Endothelial cell of umbilical vein (primary cell): ENCODE measurements at regions not wholly inside any gene's neighbourhood (a gene's known extent, or its start where the extent isn't known, plus 50 kb on each side); places are given as distances from the start of the nearest gene placed in this dataset.

Experiments
- BruUV-seq: library from RNA; stranded (reverse); fragments of 400-500 nt; replicated peaks from 2 replicates; lab custom pipeline; 2021; lab: Mats Ljungman, UMichigan
- CTCF ChIA-PET: fragments of 300-600, 350-600 bp; sonication (Branson Sonifier 250); formaldehyde crosslinking; loops from one replicate; lab custom pipeline; 2021; ENCODE audit warnings: antibody characterized with exemption, inconsistent platforms; lab: Charles Lee
- POLR2A ChIA-PET: fragments of 300-600, 350-600 bp; sonication (Branson Sonifier 250); formaldehyde crosslinking; loops from one replicate; lab custom pipeline; 2021; ENCODE audit warnings: antibody characterized with exemption, inconsistent platforms; lab: Charles Lee
- DNase-seq: peaks from one replicate; pipeline ENCODE4 v3.0.0-alpha.2; 2011; ENCODE audit warnings: low read depth, low spot score
- FAIRE-seq: peaks from 2 replicates; lab custom pipeline; 2011; peaks lifted over from hg19 to GRCh38; lab: Jason Lieb, UNC
- H2AFZ ChIP-seq: 2 replicates; pipeline ENCODE4 v1.6.0; 2012; ENCODE audit warnings: low read depth, low read length, control low read depth, inconsistent platforms
- H3K27ac ChIP-seq: 2 replicates; pipeline ENCODE4 v1.5.1; 2011; ENCODE audit warnings: low read depth, mild to moderate bottlenecking, control low read depth, low read length, moderate library complexity; ENCODE audit not compliant: insufficient read depth
- H3K27me3 ChIP-seq, 2 experiments: 2 replicates each; pipeline versions ENCODE4 v1.6.0 to v1.6.1; 2011; ENCODE audit warnings: low read length in 2 of 2, mixed read lengths in 1 of 2; ENCODE audit not compliant: control insufficient read depth in 2 of 2, insufficient read depth in 2 of 2
- H3K36me3 ChIP-seq, 2 experiments: 2 replicates in 1 of 2; 3 replicates in 1 of 2; pipeline ENCODE4 v1.5.1; 2011; ENCODE audit warnings: low read length in 2 of 2, mild to moderate bottlenecking in 1 of 2, moderate library complexity in 1 of 2; ENCODE audit not compliant: control insufficient read depth in 2 of 2, insufficient read depth in 2 of 2; ENCODE audit errors: extremely low read depth in 1 of 2
- H3K4me1 ChIP-seq: 3 replicates; pipeline ENCODE4 v1.5.1; 2011; ENCODE audit warnings: mild to moderate bottlenecking, low read length; ENCODE audit not compliant: control insufficient read depth, insufficient read depth; ENCODE audit errors: extremely low read depth
- H3K4me2 ChIP-seq: 2 replicates; pipeline ENCODE4 v1.6.1; 2011; ENCODE audit warnings: low read length, control low read depth, mixed read lengths; ENCODE audit not compliant: insufficient read depth
- H3K4me3 ChIP-seq, 3 experiments: fragments of 200-600 bp in 1 of 3; sonication (generic), shearing (Covaris generic) in 1 of 3; replicated peaks in 1 of 3; 2 replicates each; pipeline ENCODE4 v1.5.1; 2011 to 2016; ENCODE audit warnings: control low read depth in 3 of 3, low read length in 3 of 3, mild to moderate bottlenecking in 2 of 3, inconsistent platforms in 1 of 3, low read depth in 1 of 3, moderate library complexity in 1 of 3; ENCODE audit not compliant: insufficient read depth in 1 of 3
- H3K79me2 ChIP-seq: 2 replicates; pipeline ENCODE4 v1.6.0; 2012; ENCODE audit warnings: low read length, inconsistent platforms; ENCODE audit not compliant: control insufficient read depth, insufficient read depth
- H3K9ac ChIP-seq: replicated peaks from 2 replicates; pipeline ENCODE3; 2011; ENCODE audit warnings: low read length, control low read depth; ENCODE audit not compliant: insufficient read depth; ENCODE audit errors: extremely low read depth
- H3K9me1 ChIP-seq: replicated peaks from 3 replicates; pipeline ENCODE4 v1.6.0; 2011; ENCODE audit warnings: mild to moderate bottlenecking, low read length; ENCODE audit not compliant: control insufficient read depth, insufficient read depth; ENCODE audit errors: extremely low read depth
- H3K9me3 ChIP-seq: replicated peaks from 2 replicates; pipeline ENCODE4 v1.5.1; 2012; ENCODE audit warnings: low read length, inconsistent platforms; ENCODE audit not compliant: control insufficient read depth, insufficient read depth
- H4K20me1 ChIP-seq: replicated peaks from 2 replicates; pipeline ENCODE3; 2011; ENCODE audit warnings: mild to moderate bottlenecking, low read length; ENCODE audit not compliant: control insufficient read depth, insufficient read depth; ENCODE audit errors: extremely low read depth
- EZH2 ChIP-seq: IDR thresholded peaks from 2 replicates; pipeline ENCODE4 v1.6.1; 2012; ENCODE audit warnings: borderline replicate concordance, low read depth, mild to moderate bottlenecking, moderate library complexity, low read length, inconsistent platforms; ENCODE audit not compliant: severe bottlenecking
- FOS ChIP-seq: IDR thresholded peaks from 2 replicates; pipeline ENCODE4 v1.6.1; 2011; ENCODE audit warnings: mild to moderate bottlenecking, low read length, moderate library complexity, borderline replicate concordance; ENCODE audit not compliant: insufficient read depth
- GATA2 ChIP-seq: IDR thresholded peaks from 2 replicates; pipeline ENCODE4 v1.7.0; 2011; ENCODE audit warnings: low read depth, mild to moderate bottlenecking, moderate library complexity, mixed read lengths, low read length; ENCODE audit not compliant: insufficient read length, insufficient read depth
- JUN ChIP-seq: IDR thresholded peaks from 2 replicates; pipeline ENCODE4 v1.6.1; 2011; ENCODE audit warnings: borderline replicate concordance, low read depth; ENCODE audit not compliant: insufficient read length, insufficient read depth
- MYC ChIP-seq: IDR thresholded peaks from one replicate; pipeline ENCODE4 v1.6.1; 2011; ENCODE audit warnings: mild to moderate bottlenecking, low read depth, low read length
- POLR2A ChIP-seq: IDR thresholded peaks from 2 replicates; pipeline ENCODE4 v1.6.1; 2012; ENCODE audit warnings: low read depth, mild to moderate bottlenecking, control low read depth, low read length
- POLR2AphosphoS5 ChIP-seq: IDR thresholded peaks from 2 replicates; pipeline ENCODE4 v1.6.1; 2012; ENCODE audit warnings: low read depth, mild to moderate bottlenecking, control low read depth, low read length, moderate library complexity; ENCODE audit not compliant: insufficient read depth
- dilution Hi-C: fragments of 300-500 bp; cut with MboI; formaldehyde crosslinking; loops from one replicate; pipeline ENCODE4 v1.15.0; 2019; ENCODE audit warnings: low sequenced_read_pairs; ENCODE audit not compliant: extremely low pct_ligation_motif_present
- intact Hi-C: fragments of 100-400 bp; cut with micrococcal nuclease; formaldehyde crosslinking; loops from one replicate; pipeline ENCODE4 v1.10.0; 2022
- TF ChIP-seq, protein P1 (sequence below), 2 donors: IDR thresholded peaks; 1 replicate in 1 of 2; 2 replicates in 1 of 2; pipeline ENCODE4 v1.5.1; 2011; ENCODE audit warnings: low read length in 2 of 2, mild to moderate bottlenecking in 2 of 2, moderate library complexity in 2 of 2, control low read depth in 1 of 2, inconsistent platforms in 1 of 2, low read depth in 1 of 2; ENCODE audit not compliant: insufficient read depth in 1 of 2; ENCODE audit errors: extremely low read depth in 1 of 2
- TF ChIP-seq, protein P2 (sequence below): IDR thresholded peaks from 2 replicates; pipeline ENCODE4 v1.6.1; 2011; ENCODE audit not compliant: insufficient read depth, insufficient read length

GRCh38 chr20:60274717-60275116 lies 316.5 kb downstream of the CDH26 start:
- Histone ChIP-seq H3K9me3 (peaks cover 8% of the 10 kb centered on the region), H3K9me1 (no peaks in the 10 kb centered on the region), H3K4me3 (no peak overlapping the region), H3K27me3 (no peaks in the 10 kb centered on the region), H4K20me1 (no peaks in the 10 kb centered on the region), H3K4me2 (no peak overlapping the region), H3K36me3 (no peaks in the 10 kb centered on the region), H3K79me2 (no peaks in the 10 kb centered on the region), H3K9ac (no peak overlapping the region), H3K27ac (no peak overlapping the region), H2AFZ (no peak overlapping the region), H3K4me1 (no peaks in the 10 kb centered on the region)
- intact Hi-C loops = no loop called here
- DNase-seq (no peak), FAIRE-seq (no peak)
- POLR2A ChIA-PET = no interaction called here
- CTCF ChIA-PET = no interaction called here
- TF ChIP-seq POLR2AphosphoS5 (no peak), POLR2A (no peak), GATA2 (no peak), FOS (no peak), JUN (no peak), MYC (no peak), EZH2 (no peak)
- TF ChIP-seq, protein P1, sequence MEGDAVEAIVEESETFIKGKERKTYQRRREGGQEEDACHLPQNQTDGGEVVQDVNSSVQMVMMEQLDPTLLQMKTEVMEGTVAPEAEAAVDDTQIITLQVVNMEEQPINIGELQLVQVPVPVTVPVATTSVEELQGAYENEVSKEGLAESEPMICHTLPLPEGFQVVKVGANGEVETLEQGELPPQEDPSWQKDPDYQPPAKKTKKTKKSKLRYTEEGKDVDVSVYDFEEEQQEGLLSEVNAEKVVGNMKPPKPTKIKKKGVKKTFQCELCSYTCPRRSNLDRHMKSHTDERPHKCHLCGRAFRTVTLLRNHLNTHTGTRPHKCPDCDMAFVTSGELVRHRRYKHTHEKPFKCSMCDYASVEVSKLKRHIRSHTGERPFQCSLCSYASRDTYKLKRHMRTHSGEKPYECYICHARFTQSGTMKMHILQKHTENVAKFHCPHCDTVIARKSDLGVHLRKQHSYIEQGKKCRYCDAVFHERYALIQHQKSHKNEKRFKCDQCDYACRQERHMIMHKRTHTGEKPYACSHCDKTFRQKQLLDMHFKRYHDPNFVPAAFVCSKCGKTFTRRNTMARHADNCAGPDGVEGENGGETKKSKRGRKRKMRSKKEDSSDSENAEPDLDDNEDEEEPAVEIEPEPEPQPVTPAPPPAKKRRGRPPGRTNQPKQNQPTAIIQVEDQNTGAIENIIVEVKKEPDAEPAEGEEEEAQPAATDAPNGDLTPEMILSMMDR (IDR thresholded peaks at IDR 0.05; ENCODE audit: extremely low read depth in 1 of 2, insufficient read depth in 1 of 2, low read depth in 1 of 2, low read length in 2 of 2) = no peak
- TF ChIP-seq, protein P2, sequence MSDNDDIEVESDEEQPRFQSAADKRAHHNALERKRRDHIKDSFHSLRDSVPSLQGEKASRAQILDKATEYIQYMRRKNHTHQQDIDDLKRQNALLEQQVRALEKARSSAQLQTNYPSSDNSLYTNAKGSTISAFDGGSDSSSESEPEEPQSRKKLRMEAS = no peak
- no TSS peak for BruUV-seq
- dilution Hi-C loops = no loop called here
